Panc1 (cell line): ENCODE measurements at regions not wholly inside any gene's neighbourhood (a gene's known extent, or its start where the extent isn't known, plus 50 kb on each side); places are given as distances from the start of the nearest gene placed in this dataset.

Source experiments
- CTCF ChIP-seq: fragments of 450-650 bp; IDR thresholded peaks from 2 replicates; pipeline ENCODE4 v1.5.1; 2017; ENCODE audit warnings: mild to moderate bottlenecking
- POLR2AphosphoS5 ChIP-seq: IDR thresholded peaks from 2 replicates; pipeline ENCODE4 v1.6.1; 2012; ENCODE audit warnings: mild to moderate bottlenecking, low read depth, low read length, moderate library complexity
- REST ChIP-seq, 2 experiments: IDR thresholded peaks; 2 replicates each; pipeline ENCODE4 v1.6.1; 2011 to 2012; ENCODE audit warnings: low read depth in 2 of 2, control low read depth in 1 of 2, low read length in 1 of 2, mild to moderate bottlenecking in 1 of 2, moderate library complexity in 1 of 2; ENCODE audit not compliant: insufficient read depth in 1 of 2
- TCF7L2 ChIP-seq: IDR thresholded peaks from 2 replicates; pipeline ENCODE4 v1.6.1; 2011; ENCODE audit warnings: mild to moderate bottlenecking, low read depth, low read length, inconsistent platforms

- TF ChIP-seq CTCF = no peak
- TF ChIP-seq TCF7L2 = no peak
- no peak for TF ChIP-seq REST (IDR thresholded peaks at IDR 0.05; ENCODE audit: insufficient read depth in 1 of 2, low read depth in 2 of 2, low read length in 1 of 2)
- no peak for TF ChIP-seq POLR2AphosphoS5
Observed at GRCh38 chrX:7412840-7413239, 264.9 kb upstream of the PUDP start.
